ENCODE measurements at regions not wholly inside any gene's neighbourhood (a gene's known extent, or its start where the extent isn't known, plus 50 kb on each side); places are given as distances from the start of the nearest gene placed in this dataset.

DNA sequence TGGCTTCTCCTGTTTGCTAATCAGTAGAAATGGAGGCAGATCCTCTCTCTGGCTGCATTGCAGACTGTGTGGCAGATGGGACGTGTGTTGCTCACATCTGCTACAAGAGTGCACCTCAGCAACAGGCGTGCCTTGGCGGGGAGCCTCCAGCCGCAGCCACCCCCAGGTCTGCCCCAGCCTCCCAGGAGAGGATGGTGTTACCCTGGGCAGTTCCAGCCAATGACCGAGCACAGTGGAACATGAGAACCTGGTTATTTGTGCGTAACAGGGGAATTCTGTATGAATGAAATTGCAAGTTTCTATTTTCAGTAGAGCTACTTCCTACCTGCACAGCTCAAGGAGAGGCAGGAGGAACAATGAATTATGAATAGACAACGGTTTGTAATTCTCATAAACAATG lies 130.6 kb upstream of the CBLN2 start (continued):
- 0 out of 2 replicates have a peak, but pooled peaks have one; percentile 10 for TF ChIP-seq RCOR1 (conservative IDR thresholded peaks at IDR 0.05; ENCODE audit: low read depth, low read length)
- peak; percentile 38 for TF ChIP-seq BCL11A (IDR thresholded peaks at IDR 0.05; ENCODE audit: low read depth, low read length)
- TF ChIP-seq ATF7 (IDR thresholded peaks at IDR 0.05; ENCODE audit: low read depth): peak; percentile 59
- TF ChIP-seq ZZZ3 (IDR thresholded peaks at IDR 0.05; ENCODE audit: control insufficient read depth, insufficient read length, low read depth): no peak
- 0 out of 2 replicates have a peak, but pooled peaks have one; percentile 50 for TF ChIP-seq POLR2AphosphoS5 (IDR thresholded peaks at IDR 0.05; ENCODE audit: low read length)
- TF ChIP-seq EED (IDR thresholded peaks at IDR 0.05; ENCODE audit: low read depth): peak; percentile 58
- TF ChIP-seq, protein P1, sequence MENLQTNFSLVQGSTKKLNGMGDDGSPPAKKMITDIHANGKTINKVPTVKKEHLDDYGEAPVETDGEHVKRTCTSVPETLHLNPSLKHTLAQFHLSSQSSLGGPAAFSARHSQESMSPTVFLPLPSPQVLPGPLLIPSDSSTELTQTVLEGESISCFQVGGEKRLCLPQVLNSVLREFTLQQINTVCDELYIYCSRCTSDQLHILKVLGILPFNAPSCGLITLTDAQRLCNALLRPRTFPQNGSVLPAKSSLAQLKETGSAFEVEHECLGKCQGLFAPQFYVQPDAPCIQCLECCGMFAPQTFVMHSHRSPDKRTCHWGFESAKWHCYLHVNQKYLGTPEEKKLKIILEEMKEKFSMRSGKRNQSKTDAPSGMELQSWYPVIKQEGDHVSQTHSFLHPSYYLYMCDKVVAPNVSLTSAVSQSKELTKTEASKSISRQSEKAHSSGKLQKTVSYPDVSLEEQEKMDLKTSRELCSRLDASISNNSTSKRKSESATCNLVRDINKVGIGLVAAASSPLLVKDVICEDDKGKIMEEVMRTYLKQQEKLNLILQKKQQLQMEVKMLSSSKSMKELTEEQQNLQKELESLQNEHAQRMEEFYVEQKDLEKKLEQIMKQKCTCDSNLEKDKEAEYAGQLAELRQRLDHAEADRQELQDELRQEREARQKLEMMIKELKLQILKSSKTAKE (IDR thresholded peaks at IDR 0.05; ENCODE audit: low read depth, poor library complexity, severe bottlenecking): peak; percentile 79
- no peak for TF ChIP-seq ZNF274 (IDR thresholded peaks at IDR 0.05; ENCODE audit: insufficient read depth, insufficient read length)
- peak in 1 of 2 experiments; percentile 56; a peak in 1 of 3 replicates for TF ChIP-seq EGR1 (IDR thresholded peaks at IDR 0.05; ENCODE audit: borderline replicate concordance in 1 of 2, low read depth in 2 of 2, low read length in 2 of 2)
- TF ChIP-seq IRF5 (IDR thresholded peaks at IDR 0.05; ENCODE audit: borderline replicate concordance): no peak
- peak; percentile 26; the same call in 1 of the 2 replicates for TF ChIP-seq RFX5 (IDR thresholded peaks at IDR 0.05; ENCODE audit: low read depth, low read length)
- peak; percentile 85 for TF ChIP-seq DPF2 (IDR thresholded peaks at IDR 0.05)
- TF ChIP-seq LARP7 (IDR thresholded peaks at IDR 0.05): no peak
- TF ChIP-seq MEF2A (IDR thresholded peaks at IDR 0.05; ENCODE audit: insufficient read depth, low read depth, low read length): peak; percentile 75; the same call in 1 of the 2 replicates
- TF ChIP-seq, protein P2, sequence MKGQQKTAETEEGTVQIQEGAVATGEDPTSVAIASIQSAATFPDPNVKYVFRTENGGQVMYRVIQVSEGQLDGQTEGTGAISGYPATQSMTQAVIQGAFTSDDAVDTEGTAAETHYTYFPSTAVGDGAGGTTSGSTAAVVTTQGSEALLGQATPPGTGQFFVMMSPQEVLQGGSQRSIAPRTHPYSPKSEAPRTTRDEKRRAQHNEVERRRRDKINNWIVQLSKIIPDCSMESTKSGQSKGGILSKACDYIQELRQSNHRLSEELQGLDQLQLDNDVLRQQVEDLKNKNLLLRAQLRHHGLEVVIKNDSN (IDR thresholded peaks at IDR 0.05; ENCODE audit: borderline replicate concordance, extremely low read length, insufficient read depth, low read depth, low read length): no peak
- peak; percentile 70 for TF ChIP-seq NFYB (IDR thresholded peaks at IDR 0.05; ENCODE audit: insufficient read depth, low read depth, low read length)
- no peak for TF ChIP-seq CEBPZ (IDR thresholded peaks at IDR 0.05; ENCODE audit: low read depth, low read length)
- TF ChIP-seq HDAC6 (IDR thresholded peaks at IDR 0.05; ENCODE audit: unreplicated experiment): no peak
- peak; percentile 69 for TF ChIP-seq NFIC (IDR thresholded peaks at IDR 0.05; ENCODE audit: low read depth, low read length)
- TF ChIP-seq RELA (IDR thresholded peaks at IDR 0.05; ENCODE audit: borderline replicate concordance, partially characterized antibody): peak; percentile 89
- TF ChIP-seq EP300 (IDR thresholded peaks at IDR 0.05; ENCODE audit: borderline replicate concordance in 1 of 2, control insufficient read depth in 1 of 2, low read depth in 2 of 2, low read length in 2 of 2): peak; percentile 73 to 80; a peak in 3 of 4 replicates
- TF ChIP-seq YBX1 (IDR thresholded peaks at IDR 0.05): no peak
- peak; percentile 97 for TF ChIP-seq MEF2B (IDR thresholded peaks at IDR 0.05; ENCODE audit: partially characterized antibody, poor library complexity, severe bottlenecking)
- peak; percentile 75 for TF ChIP-seq MTA2 (IDR thresholded peaks at IDR 0.05; ENCODE audit: low read depth)
- TF ChIP-seq RUNX3 (IDR thresholded peaks at IDR 0.05; ENCODE audit: low read length): peak; percentile 85
